ENCODE measurements at regions not wholly inside any gene's neighbourhood (a gene's known extent, or its start where the extent isn't known, plus 50 kb on each side); places are given as distances from the start of the nearest gene placed in this dataset.

GRCh38 chr9:29199975-29200374 is 1626.7 kb upstream of the C9orf72 start:
- WGBS, 2 donors: 88 to 97% methylated on average over 3 of the region's 3 CpGs
- no peak overlapping the region for H3K4me3 ChIP-seq
- TF ChIP-seq CTCF (IDR thresholded peaks at IDR 0.05) (no peak), POLR2A (IDR thresholded peaks at IDR 0.05) (no peak)

DNA sequence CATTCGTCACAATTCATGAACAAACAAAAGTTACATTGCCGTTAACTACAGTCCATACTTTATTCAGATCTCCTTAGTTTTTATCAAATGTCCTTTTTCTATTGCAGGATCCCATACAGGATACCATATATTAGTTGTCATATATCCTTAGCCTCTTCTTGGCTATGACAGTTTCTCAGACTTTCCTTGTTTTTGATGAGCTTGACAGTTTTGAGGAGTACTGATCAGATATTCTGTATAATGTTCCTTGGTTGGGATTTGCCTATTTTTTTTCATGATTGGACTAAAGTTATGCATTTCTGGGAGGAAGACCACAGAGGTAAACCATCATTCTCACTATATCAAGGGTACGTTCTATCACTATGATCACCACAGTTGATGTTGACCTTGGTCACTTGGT is 1627.4 kb upstream of the C9orf72 start:
- no peak for DNase-seq
- intact Hi-C loops (cut with DNase I): no loop called here
- Histone ChIP-seq H3K27ac (no peak overlapping the region), H3K27me3 (no peaks in the 10 kb centered on the region), H3K36me3 (no peaks in the 10 kb centered on the region), H3K4me1 (no peaks in the 10 kb centered on the region), H3K4me3 (no peak overlapping the region), H3K9me3 (no peaks in the 10 kb centered on the region)
- 89 to 91% methylated on average over 3 of the region's 3 CpGs for WGBS, 2 donors
- TF ChIP-seq POLR2A (IDR thresholded peaks at IDR 0.05) (no peak), CTCF (IDR thresholded peaks at IDR 0.05) (no peak)

More at GRCh38 chr9:29199975-29200374, 1626.7 kb upstream of the C9orf72 start:
- Histone ChIP-seq H3K27me3 (no peaks in the 10 kb centered on the region), H3K9me3 (no peaks in the 10 kb centered on the region), H3K36me3 (no peaks in the 10 kb centered on the region), H3K4me1 (no peaks in the 10 kb centered on the region), H3K27ac (no peak overlapping the region)
- intact Hi-C loops (cut with DNase I): no loop called here
- DNase-seq: no peak

DNA sequence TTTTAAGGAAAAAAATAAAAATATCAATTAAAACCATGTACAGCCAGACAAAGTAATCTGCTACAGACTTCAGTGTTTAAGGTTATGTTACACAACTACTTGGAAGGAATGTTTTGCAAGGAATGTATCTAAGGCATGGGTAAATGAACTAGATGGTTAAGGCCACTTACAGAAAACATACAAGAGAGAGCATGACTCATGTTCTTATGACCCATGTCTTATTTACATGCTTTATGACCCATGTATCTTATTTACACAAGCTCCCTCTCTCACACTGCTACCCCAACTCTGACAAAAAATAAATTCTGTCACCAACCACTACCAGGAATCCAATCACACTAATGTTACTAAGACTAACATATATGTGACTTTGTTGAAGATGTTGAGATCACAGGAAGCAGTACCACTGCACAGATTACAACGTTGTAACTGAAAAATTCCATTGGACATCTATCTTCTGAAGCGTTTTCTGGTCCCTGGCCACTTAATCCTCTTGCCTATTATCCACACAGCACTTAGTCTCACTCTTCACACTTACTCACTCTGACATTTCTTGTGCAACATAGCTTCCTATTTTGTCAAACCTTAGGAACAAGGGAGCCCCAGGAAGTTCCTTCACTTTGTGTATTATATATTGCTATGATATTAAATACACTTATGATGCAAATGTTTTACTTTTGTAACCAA is 1630.1 kb upstream of the C9orf72 start:
- Histone ChIP-seq H3K36me3 (no peaks in the 10 kb centered on the region), H3K27ac (no peak overlapping the region), H3K27me3 (no peaks in the 10 kb centered on the region), H3K9me3 (no peaks in the 10 kb centered on the region), H3K4me3 (no peak overlapping the region), H3K4me1 (no peaks in the 10 kb centered on the region)
- TF ChIP-seq CTCF (IDR thresholded peaks at IDR 0.05) (no peak), POLR2A (IDR thresholded peaks at IDR 0.05) (no peak)
- 49 to 57% methylated on average over 2 of the region's 2 CpGs for WGBS, 2 donors
- no peak for DNase-seq
- intact Hi-C loops (cut with DNase I): no loop called here

DNA sequence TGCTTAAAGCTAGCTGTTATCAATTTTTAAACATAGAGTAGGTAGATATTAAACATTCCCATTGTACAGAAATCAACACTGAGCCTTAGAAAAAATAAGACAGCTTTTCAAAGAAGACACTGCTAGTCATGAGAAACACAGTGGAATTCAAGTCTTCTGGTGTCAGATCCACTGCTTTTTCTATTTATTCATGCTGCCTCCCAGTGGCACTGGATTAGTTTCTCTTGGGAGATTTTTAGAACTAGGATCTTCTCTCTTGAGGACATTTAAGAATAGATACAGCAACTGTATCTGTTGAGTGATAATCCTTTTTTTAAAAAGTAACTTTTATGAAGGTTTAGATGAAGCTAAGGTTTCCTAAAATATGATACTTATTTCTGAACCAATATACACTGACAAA is 1635.4 kb upstream of the C9orf72 start:
- H3K4me3 ChIP-seq: no peak overlapping the region
- peaks cover 0 to 28% (median 6%) of the 10 kb centered on the region in 4 donors for H3K27me3 ChIP-seq
- H3K9me3 ChIP-seq: no peaks in the 10 kb centered on the region
- intact Hi-C loops (cut with DNase I): no loop called here
- H3K4me1 ChIP-seq: peaks cover 8 to 23% (median 10%) of the 10 kb centered on the region in 3 donors
- no peak for DNase-seq
- H3K36me3 ChIP-seq: no peaks in the 10 kb centered on the region
- no peak overlapping the region for H3K27ac ChIP-seq
- TF ChIP-seq POLR2A (IDR thresholded peaks at IDR 0.05) (no peak), CTCF (IDR thresholded peaks at IDR 0.05) (no peak)

DNA sequence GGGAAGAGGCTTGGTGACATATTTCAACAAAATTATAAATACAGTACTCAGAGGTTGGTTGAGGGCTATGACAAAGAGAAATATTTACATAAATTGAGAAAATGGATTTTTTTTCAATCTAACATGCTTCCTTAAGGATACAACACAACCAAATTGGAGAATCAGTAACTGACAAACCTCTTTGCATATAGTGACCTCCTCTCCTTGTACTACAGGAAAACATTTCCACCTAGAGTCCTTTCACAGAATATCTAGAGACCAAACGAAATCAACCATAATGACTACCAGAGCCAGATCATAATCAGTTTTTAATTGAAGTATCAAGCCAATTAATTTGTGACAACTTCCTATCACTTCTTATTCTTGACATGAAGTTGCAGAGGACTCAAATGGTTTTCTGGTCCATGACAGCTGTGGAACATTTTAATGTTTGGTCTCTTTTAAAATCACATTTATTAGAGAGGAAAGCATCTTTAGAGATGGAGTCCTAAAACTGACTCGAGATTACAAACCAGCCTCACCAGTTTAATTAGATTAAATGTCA is 1636.5 kb upstream of the C9orf72 start:
- Histone ChIP-seq H3K4me1 (peaks cover 8 to 35% (median 13%) of the 10 kb centered on the region in 3 donors), H3K27ac (no peak overlapping the region), H3K36me3 (no peaks in the 10 kb centered on the region), H3K4me3 (no peak overlapping the region), H3K27me3 (peaks cover 0 to 39% (median 11%) of the 10 kb centered on the region in 4 donors), H3K9me3 (no peaks in the 10 kb centered on the region)
- TF ChIP-seq CTCF (IDR thresholded peaks at IDR 0.05): no peak
- no peak for TF ChIP-seq POLR2A (IDR thresholded peaks at IDR 0.05)
- 35 to 40% methylated on average over 2 of the region's 2 CpGs for WGBS, 2 donors
- intact Hi-C loops (cut with DNase I): no loop called here
- no peak for DNase-seq
